ENCODE measurements at regions not wholly inside any gene's neighbourhood (a gene's known extent, or its start where the extent isn't known, plus 50 kb on each side); places are given as distances from the start of the nearest gene placed in this dataset.
A peak's percentile ranks its signal among the peaks of the same experiment; 100 is the strongest.

GRCh38 chr21:41045534-41046268 is 122.3 kb upstream of the BACE2 start:
- no peak for DNase-seq (ENCODE audit: low read depth in 2 of 2)

GRCh38 chr21:41048145-41048544 is 119.8 kb upstream of the BACE2 start:
- DNase-seq (ENCODE audit: low read depth in 2 of 2) = no peak

- DNase-seq (ENCODE audit: low read depth in 2 of 2) = no peak
Observed at GRCh38 chr21:41048623-41049022, 119.3 kb upstream of the BACE2 start.

GRCh38 chr21:41052820-41053555 is 115.0 kb upstream of the BACE2 start:
- no peak for DNase-seq (ENCODE audit: low read depth in 2 of 2)

GRCh38 chr21:41054018-41054578 is 113.9 kb upstream of the BACE2 start:
- no peak for DNase-seq (ENCODE audit: low read depth in 2 of 2)

GRCh38 chr21:41055266-41055665 is 112.7 kb upstream of the BACE2 start:
- DNase-seq (ENCODE audit: low read depth in 2 of 2) = no peak

GRCh38 chr21:41059871-41060270 is 108.1 kb upstream of the BACE2 start:
- DNase-seq (ENCODE audit: low read depth in 2 of 2) = no peak

- DNase-seq (ENCODE audit: low read depth in 2 of 2) = no peak
Observed at GRCh38 chr21:41061701-41062100, 106.3 kb upstream of the BACE2 start.

- DNase-seq (ENCODE audit: low read depth in 2 of 2) = no peak
Observed at GRCh38 chr21:41064334-41064791, 103.6 kb upstream of the BACE2 start.

- no peak for DNase-seq (ENCODE audit: low read depth in 2 of 2)
Observed at GRCh38 chr21:41064951-41065350, 103.0 kb upstream of the BACE2 start.

- DNase-seq (ENCODE audit: low read depth in 2 of 2) = no peak
Observed at GRCh38 chr21:41065539-41065938, 102.4 kb upstream of the BACE2 start.

GRCh38 chr21:41066086-41066938 is 101.6 kb upstream of the BACE2 start:
- DNase-seq (ENCODE audit: low read depth in 2 of 2) = no peak

- DNase-seq (ENCODE audit: low read depth in 2 of 2) = no peak
Observed at GRCh38 chr21:41067709-41068108, 100.3 kb upstream of the BACE2 start.

GRCh38 chr21:41068496-41068895 is 99.5 kb upstream of the BACE2 start:
- DNase-seq (ENCODE audit: low read depth in 2 of 2) = no peak

GRCh38 chr21:41068967-41069642 is 98.9 kb upstream of the BACE2 start:
- DNase-seq (ENCODE audit: low read depth in 2 of 2) = peak; percentile 14 to 21

- DNase-seq (ENCODE audit: low read depth in 2 of 2) = no peak
Observed at GRCh38 chr21:41070284-41070683, 97.7 kb upstream of the BACE2 start.

- no peak for DNase-seq (ENCODE audit: low read depth in 2 of 2)
Observed at GRCh38 chr21:41071258-41072171, 96.4 kb upstream of the BACE2 start.

- DNase-seq (ENCODE audit: low read depth in 2 of 2) = no peak
Observed at GRCh38 chr21:41073558-41073957, 94.4 kb upstream of the BACE2 start.

GRCh38 chr21:41074396-41075184 is 93.4 kb upstream of the BACE2 start:
- no peak for DNase-seq (ENCODE audit: low read depth in 2 of 2)

All from activated CD8-positive, alpha-beta memory T cell treated with anti-CD3 and anti-CD28 coated beads for 4 hours (primary cell).